Fibroblast of upper back skin (primary cell): ENCODE measurements at regions not wholly inside any gene's neighbourhood (a gene's known extent, or its start where the extent isn't known, plus 50 kb on each side); places are given as distances from the start of the nearest gene placed in this dataset.

Experiments used
- DNase-seq: peaks from one replicate; pipeline ENCODE4 v3.0.0-alpha.2; 2013

DNA sequence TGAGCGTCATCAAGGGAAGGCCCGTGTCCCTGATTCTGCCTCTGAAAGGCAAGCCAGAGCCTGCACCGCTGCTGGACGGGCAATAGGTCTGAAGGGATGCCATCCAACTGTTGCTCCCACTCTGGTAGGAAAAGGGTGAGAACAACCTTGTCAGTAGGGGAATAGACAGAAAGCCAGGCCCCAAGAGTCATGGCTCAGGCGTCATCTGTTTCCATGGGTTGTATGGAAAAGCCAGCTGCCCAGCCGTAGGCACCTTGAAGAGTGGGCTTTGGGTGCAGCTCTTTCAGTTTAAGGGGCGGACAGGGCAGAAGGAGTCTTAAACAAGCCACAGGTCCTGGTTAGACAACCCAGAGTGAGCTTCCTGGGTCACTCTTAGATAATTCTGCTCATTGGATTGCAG, 66.5 kb downstream of the RNF6 start:
- no peak for DNase-seq

DNA sequence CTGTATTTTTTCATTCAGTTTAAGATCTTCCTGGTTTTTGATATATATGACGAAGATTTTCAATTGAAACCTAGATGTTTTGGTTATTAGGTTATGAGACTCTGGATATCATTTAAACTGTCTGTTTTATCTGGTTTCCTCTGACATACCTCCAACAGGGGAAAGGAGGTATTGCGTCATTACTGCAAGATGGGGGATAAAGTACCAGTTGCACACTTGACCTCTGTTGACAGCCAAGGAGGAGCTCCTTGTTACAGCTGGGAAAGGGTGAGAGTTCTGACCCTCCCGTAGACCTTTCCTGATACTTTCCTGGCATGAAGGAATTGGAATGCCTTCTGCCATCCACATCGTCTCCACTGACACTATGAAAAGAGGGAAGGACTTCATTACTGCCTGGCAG, 82.0 kb upstream of the SHISA2 start:
- no peak for DNase-seq

DNA sequence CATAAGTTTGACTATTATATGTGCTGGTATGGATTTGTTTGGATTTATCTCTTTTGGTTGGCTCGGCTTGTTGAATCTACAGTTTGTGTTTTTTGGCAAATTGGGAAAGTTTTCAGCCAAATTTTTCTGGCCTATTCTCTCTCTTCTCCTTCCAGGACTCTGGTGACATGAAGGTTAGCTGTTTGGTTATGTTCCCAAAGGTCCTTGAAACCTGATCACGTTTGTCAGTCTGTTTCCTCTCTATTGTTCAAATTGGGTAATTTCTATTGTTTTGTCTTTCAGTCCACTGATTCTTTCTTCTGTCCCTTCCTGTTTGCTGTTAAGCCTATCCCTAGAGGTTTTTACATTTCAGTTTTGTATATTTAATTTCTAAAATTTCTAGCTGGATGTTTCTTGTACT, 81.5 kb upstream of the SHISA2 start:
- no peak for DNase-seq

DNA sequence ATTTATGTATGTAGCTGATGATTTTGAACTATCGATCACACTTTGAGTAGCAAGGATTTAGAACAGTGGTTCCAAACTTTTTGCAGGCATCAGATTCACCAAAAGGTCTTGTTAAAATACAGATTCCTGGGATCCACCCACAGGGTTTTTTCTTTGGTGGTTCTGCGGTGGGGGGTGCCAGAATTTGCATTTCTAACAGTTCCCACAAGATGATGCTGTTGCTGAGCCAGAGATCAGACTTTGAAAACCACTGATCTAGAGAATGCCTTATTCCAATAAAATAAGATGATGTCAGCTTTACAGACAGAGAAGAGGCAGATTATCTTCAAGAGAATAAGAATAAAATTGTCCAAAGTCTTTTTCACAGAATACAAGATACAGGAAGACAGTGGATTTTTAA, 80.9 kb upstream of the SHISA2 start:
- peak; percentile 2 for DNase-seq

DNA sequence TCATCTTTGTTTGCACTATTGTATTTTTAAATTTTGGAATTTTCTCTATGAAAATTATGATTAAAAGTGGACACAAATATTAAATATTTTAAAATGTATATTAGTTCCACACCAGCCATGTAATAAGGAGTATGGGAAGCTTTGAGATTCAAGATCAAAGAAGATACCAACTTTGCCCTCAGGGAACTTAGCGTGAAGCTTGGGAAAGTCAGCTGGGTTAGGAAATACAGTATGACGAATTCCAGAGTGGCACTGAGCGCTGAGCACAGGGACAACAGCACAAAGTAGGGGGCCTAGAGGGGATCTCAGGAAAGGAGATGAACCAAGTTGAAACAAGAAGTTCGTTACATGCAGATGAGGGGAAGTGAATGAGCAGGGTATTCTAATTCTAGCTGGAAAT, 76.9 kb upstream of the SHISA2 start:
- DNase-seq = no peak

DNA sequence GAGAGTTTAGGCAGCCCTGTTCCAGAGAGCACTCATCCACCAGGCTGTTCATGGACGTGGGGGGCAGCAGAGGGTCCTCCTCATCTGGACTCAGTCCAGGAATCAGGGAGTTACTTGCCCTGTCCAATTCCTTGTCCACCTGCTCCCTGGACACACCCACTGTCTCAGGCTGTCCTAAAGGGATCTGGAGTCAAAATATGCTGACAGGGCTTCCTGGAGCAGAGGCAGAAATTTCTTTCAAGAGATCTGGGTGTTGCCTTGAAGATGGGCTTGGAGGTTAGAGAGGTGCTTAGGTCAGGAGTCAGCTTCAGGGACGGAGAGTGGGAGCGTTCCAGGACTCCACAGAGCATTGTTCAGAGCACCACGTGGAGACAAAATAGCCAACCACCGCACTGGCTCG, 65.8 kb upstream of the SHISA2 start:
- no peak for DNase-seq

DNA sequence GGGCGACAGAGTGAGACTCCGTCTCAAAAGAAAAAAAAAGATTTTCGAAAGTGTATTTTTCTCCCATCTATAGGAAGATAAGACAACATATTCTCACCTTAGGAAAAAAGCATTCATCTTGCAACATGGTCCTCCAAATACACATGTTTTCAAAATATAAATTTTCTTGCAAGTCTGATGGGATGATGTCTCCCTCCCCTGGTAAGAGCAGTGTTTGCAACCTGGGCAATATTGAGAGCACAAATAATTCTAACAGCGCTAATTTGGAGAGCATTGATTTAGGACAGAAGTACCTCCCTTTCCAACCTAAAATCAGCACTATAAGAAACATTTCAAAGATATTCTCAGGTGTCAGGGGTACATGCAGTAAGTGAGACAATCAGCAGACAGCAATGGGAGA, 61.0 kb upstream of the SHISA2 start:
- peak; percentile 1 for DNase-seq

DNA sequence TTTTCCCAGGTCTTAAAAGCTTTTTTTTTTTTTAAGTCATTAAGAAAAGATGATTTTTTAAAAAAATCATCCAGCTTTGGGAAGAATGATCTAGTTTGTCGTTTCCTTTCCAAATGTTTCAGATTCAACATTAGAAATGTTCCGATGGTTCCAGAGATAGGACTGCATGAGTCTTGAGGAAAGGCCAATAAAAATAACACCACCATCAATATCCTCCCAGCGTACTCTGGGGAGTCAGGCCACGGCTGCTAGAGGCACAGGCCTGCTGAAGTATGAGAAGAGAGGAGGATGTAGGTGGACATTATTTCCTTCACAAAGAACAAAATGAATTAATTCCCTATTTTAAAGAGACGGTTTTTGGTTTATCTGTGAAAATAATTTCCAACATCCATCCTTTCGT, 60.0 kb upstream of the SHISA2 start:
- DNase-seq = no peak
